Muscle layer of colon (tissue), 2 donors: ENCODE measurements at regions not wholly inside any gene's neighbourhood (a gene's known extent, or its start where the extent isn't known, plus 50 kb on each side); places are given as distances from the start of the nearest gene placed in this dataset.

Experiments
- H3K27ac ChIP-seq: one replicate; pipeline ENCODE4 v1.7.0; 2013; ENCODE audit warnings: low read depth, mild to moderate bottlenecking, low read length, moderate library complexity
- H3K27me3 ChIP-seq, 2 donors: one replicate each; pipeline ENCODE4 v1.7.0; 2013; ENCODE audit warnings: low read length in 2 of 2, mild to moderate bottlenecking in 2 of 2; ENCODE audit not compliant: insufficient read depth in 2 of 2, control insufficient read depth in 1 of 2
- H3K36me3 ChIP-seq: one replicate; pipeline ENCODE4 v1.7.0; 2013; ENCODE audit warnings: mild to moderate bottlenecking, low read length; ENCODE audit not compliant: insufficient read depth
- H3K4me1 ChIP-seq: one replicate; pipeline ENCODE4 v1.7.0; 2013; ENCODE audit warnings: mild to moderate bottlenecking, low read length; ENCODE audit not compliant: insufficient read depth
- H3K4me3 ChIP-seq, 2 donors: one replicate each; pipeline ENCODE4 v1.7.0; 2013; ENCODE audit warnings: low read length in 2 of 2, low read depth in 1 of 2, mild to moderate bottlenecking in 1 of 2, moderate library complexity in 1 of 2
- H3K9ac ChIP-seq: one replicate; pipeline ENCODE4 v1.7.0; 2013; ENCODE audit warnings: low read length
- H3K9me3 ChIP-seq: one replicate; pipeline ENCODE4 v1.7.0; 2013; ENCODE audit warnings: mild to moderate bottlenecking, low read length
- donor health status: abdominal sarcoma.
- donor health status: Adenocarcinoma of cecum.

- H3K4me1 ChIP-seq = no peaks in the 10 kb centered on the region
- no peaks in the 10 kb centered on the region for H3K27me3 ChIP-seq
- H3K9ac ChIP-seq = no peak overlapping the region
- no peak overlapping the region for H3K4me3 ChIP-seq
- H3K27ac ChIP-seq = no peak overlapping the region
- H3K9me3 ChIP-seq = no peaks in the 10 kb centered on the region
- H3K36me3 ChIP-seq = no peaks in the 10 kb centered on the region
These were observed 938.3 kb downstream of the RAB28 start for GRCh38 chr4:12545812-12546211.

DNA sequence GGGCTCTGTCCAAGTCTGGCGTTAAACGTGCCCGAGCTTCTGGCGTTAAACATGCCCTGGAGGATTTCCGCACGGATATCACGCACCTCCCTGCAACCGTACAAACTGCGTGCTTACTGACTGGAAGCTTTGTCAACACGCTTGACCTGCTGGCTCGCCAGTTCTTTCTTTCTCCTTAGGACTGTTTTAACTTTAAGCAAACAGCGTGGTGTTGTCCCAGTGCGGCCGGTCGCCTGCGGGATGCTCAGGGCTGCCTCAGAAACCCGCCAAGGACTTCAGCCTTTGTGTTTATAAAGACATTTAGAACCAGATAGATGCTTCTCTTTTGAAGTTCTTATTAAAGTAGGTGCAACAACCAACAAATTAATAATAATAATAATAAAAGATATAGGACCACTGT, 946.0 kb downstream of the RAB28 start:
- no peaks in the 10 kb centered on the region for H3K4me1 ChIP-seq
- H3K9me3 ChIP-seq = no peaks in the 10 kb centered on the region
- no peak overlapping the region for H3K4me3 ChIP-seq
- H3K9ac ChIP-seq = no peak overlapping the region
- H3K36me3 ChIP-seq = no peaks in the 10 kb centered on the region
- H3K27ac ChIP-seq = no peak overlapping the region
- H3K27me3 ChIP-seq = no peaks in the 10 kb centered on the region

GRCh38 chr4:12534684-12535083, 949.5 kb downstream of the RAB28 start:
- H3K27ac ChIP-seq = no peak overlapping the region
- H3K4me1 ChIP-seq = no peaks in the 10 kb centered on the region
- no peaks in the 10 kb centered on the region for H3K36me3 ChIP-seq
- no peaks in the 10 kb centered on the region for H3K27me3 ChIP-seq
- no peak overlapping the region for H3K4me3 ChIP-seq
- no peaks in the 10 kb centered on the region for H3K9me3 ChIP-seq
- H3K9ac ChIP-seq = no peak overlapping the region

GRCh38 chr4:12519426-12519825, 964.7 kb downstream of the RAB28 start:
- Histone ChIP-seq H3K4me3 (no peak overlapping the region), H3K27ac (no peak overlapping the region), H3K36me3 (no peaks in the 10 kb centered on the region), H3K9me3 (no peaks in the 10 kb centered on the region), H3K4me1 (no peaks in the 10 kb centered on the region), H3K27me3 (no peaks in the 10 kb centered on the region), H3K9ac (no peak overlapping the region)

DNA sequence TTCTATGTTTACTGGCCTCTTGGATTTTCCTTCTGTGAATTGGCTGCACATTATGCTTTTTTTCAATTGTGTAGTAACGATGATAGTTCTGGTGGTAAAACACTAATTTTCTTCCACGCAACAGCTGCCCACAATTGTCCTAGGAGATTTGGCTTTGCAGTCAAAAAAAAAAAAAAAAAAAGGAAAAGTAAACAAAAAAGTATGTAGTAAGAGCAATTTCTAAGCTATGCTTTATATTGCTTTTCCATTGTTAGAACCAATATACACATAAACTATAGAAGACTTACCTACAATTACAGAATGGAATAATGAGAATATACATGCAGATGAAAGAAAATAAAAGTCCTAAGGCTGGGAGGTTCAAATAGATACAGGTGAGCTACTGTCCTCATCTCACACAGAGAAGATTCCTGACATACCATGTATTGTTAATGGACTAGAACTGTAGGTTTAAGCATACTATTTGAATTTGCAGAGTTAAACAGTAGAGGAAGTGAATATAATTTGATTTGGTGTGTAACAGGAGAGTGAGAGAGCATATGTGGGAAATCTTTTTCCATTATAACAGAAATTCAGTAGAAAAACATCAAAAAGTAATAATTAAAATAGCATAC, 976.2 kb downstream of the RAB28 start:
- H3K27ac ChIP-seq = no peak overlapping the region
- no peak overlapping the region for H3K4me3 ChIP-seq
- no peaks in the 10 kb centered on the region for H3K36me3 ChIP-seq
- no peaks in the 10 kb centered on the region for H3K27me3 ChIP-seq
- H3K9me3 ChIP-seq = no peaks in the 10 kb centered on the region
- H3K4me1 ChIP-seq = no peaks in the 10 kb centered on the region
- no peak overlapping the region for H3K9ac ChIP-seq

GRCh38 chr4:12500409-12500808, 983.7 kb downstream of the RAB28 start:
- Histone ChIP-seq H3K4me1 (no peaks in the 10 kb centered on the region), H3K4me3 (no peak overlapping the region), H3K9me3 (no peaks in the 10 kb centered on the region), H3K9ac (no peak overlapping the region), H3K36me3 (no peaks in the 10 kb centered on the region), H3K27me3 (no peaks in the 10 kb centered on the region), H3K27ac (no peak overlapping the region)

GRCh38 chr4:12499693-12500092, 984.4 kb downstream of the RAB28 start:
- Histone ChIP-seq H3K27ac (no peak overlapping the region), H3K9me3 (no peaks in the 10 kb centered on the region), H3K4me3 (no peak overlapping the region), H3K36me3 (no peaks in the 10 kb centered on the region), H3K4me1 (no peaks in the 10 kb centered on the region), H3K27me3 (no peaks in the 10 kb centered on the region), H3K9ac (no peak overlapping the region)

GRCh38 chr4:12495211-12495610, 988.9 kb downstream of the RAB28 start:
- no peaks in the 10 kb centered on the region for H3K36me3 ChIP-seq

DNA sequence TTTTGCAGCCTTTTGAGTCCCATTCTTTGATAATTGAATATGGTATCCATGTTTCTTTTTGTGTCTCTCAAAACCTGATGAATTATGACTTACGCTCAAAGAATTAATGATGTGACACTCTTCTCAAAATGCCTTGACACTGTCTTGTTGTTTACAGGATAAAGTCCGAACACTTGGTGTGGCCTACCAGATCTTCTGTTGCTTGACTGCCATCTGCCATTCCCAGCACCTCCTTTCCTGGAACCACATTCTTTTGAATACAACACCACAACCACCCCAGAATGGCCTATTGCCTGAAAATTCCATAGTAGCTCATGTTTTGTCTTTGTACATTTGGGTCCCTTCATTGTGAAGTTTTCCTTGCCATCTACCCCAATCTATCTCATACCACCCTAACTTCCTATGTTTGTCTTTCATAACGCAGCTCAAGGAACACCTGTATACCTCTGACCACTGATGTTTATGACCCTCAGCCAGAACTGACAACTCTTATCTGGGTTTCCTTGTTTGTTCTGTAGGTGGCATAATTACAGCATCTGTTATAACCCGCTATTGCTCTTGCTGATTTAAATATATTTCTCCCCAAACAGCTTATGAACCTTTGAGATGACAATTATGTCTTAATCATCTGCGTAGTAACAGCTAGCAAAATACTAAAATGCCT, 991.3 kb downstream of the RAB28 start:
- Histone ChIP-seq H3K9ac (no peak overlapping the region), H3K36me3 (no peaks in the 10 kb centered on the region), H3K4me1 (peaks cover 10% of the 10 kb centered on the region), H3K27ac (no peak overlapping the region), H3K27me3 (no peaks in the 10 kb centered on the region), H3K9me3 (no peaks in the 10 kb centered on the region), H3K4me3 (no peak overlapping the region)

More at GRCh38 chr4:12495211-12495610, 988.9 kb downstream of the RAB28 start:
- H3K4me3 ChIP-seq = no peak overlapping the region
- no peaks in the 10 kb centered on the region for H3K9me3 ChIP-seq
- no peak overlapping the region for H3K27ac ChIP-seq
- H3K9ac ChIP-seq = no peak overlapping the region
- no peaks in the 10 kb centered on the region for H3K27me3 ChIP-seq
- H3K4me1 ChIP-seq = no peaks in the 10 kb centered on the region

- H3K9ac ChIP-seq = no peak overlapping the region
- no peaks in the 10 kb centered on the region for H3K9me3 ChIP-seq
- H3K4me3 ChIP-seq = no peak overlapping the region
- H3K36me3 ChIP-seq = no peaks in the 10 kb centered on the region
- no peaks in the 10 kb centered on the region for H3K27me3 ChIP-seq
- peaks cover 28% of the 10 kb centered on the region for H3K4me1 ChIP-seq
- no peak overlapping the region for H3K27ac ChIP-seq
These were observed 995.5 kb downstream of the RAB28 start for GRCh38 chr4:12488672-12489071.

DNA sequence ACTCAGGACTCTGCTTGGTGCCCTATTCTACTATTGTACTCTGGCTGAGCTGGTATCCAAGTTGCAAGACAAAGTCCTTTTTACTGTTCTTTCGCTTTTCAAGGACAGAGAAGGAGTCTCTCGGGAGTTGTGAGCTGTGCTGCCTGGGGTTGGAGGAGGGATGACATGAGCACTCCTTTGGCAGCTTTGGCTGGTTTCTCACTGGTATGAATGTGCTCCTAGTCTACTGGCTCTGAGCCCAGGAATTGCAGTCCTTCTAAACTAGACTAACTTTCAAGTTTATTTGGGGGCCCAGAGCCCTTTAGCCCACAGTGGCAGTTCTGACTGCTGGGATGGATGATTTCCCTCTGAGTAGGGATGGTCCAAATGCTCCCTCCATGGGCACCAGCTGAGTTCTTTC, 997.1 kb downstream of the RAB28 start:
- H3K27me3 ChIP-seq = no peaks in the 10 kb centered on the region
- H3K27ac ChIP-seq = no peak overlapping the region
- no peaks in the 10 kb centered on the region for H3K36me3 ChIP-seq
- peaks cover 28% of the 10 kb centered on the region for H3K4me1 ChIP-seq
- H3K4me3 ChIP-seq = no peak overlapping the region
- H3K9me3 ChIP-seq = no peaks in the 10 kb centered on the region
- H3K9ac ChIP-seq = no peak overlapping the region

- H3K4me3 ChIP-seq = no peak overlapping the region
These were observed 1012.1 kb downstream of the RAB28 start for GRCh38 chr4:12472087-12472486.

More at GRCh38 chr4:12472087-12472486, 1012.1 kb downstream of the RAB28 start:
- Histone ChIP-seq H3K27ac (no peak overlapping the region), H3K36me3 (no peaks in the 10 kb centered on the region), H3K9me3 (no peaks in the 10 kb centered on the region), H3K4me1 (no peaks in the 10 kb centered on the region), H3K9ac (no peak overlapping the region), H3K27me3 (no peaks in the 10 kb centered on the region)
